ENCODE measurements at regions not wholly inside any gene's neighbourhood (a gene's known extent, or its start where the extent isn't known, plus 50 kb on each side); places are given as distances from the start of the nearest gene placed in this dataset.

GRCh38 chr6:167397712-167398111 lies 72.8 kb downstream of the TTLL2 start:
- no peak overlapping the region for H3K4me3 ChIP-seq (ENCODE audit: low read depth, low read length)
- no peak for DNase-seq (ENCODE audit: low read depth, low spot score)
- in situ Hi-C loops (cut with HindIII; ENCODE audit: low sequenced_read_pairs) = no loop called here
- TF ChIP-seq CTCF (IDR thresholded peaks at IDR 0.05; ENCODE audit: low read depth, low read length) = no peak

GRCh38 chr6:167398214-167399050 lies 73.5 kb downstream of the TTLL2 start:
- H3K4me3 ChIP-seq (ENCODE audit: low read depth, low read length) = no peak overlapping the region
- TF ChIP-seq CTCF (IDR thresholded peaks at IDR 0.05; ENCODE audit: low read depth, low read length) = no peak
- in situ Hi-C loops (cut with HindIII; ENCODE audit: low sequenced_read_pairs) = no loop called here
- no peak for DNase-seq (ENCODE audit: low read depth, low spot score)

GRCh38 chr6:167399051-167399387 lies 74.1 kb downstream of the TTLL2 start:
- no peak overlapping the region for H3K4me3 ChIP-seq (ENCODE audit: low read depth, low read length)
- no peak for TF ChIP-seq CTCF (IDR thresholded peaks at IDR 0.05; ENCODE audit: low read depth, low read length)
- in situ Hi-C loops (cut with HindIII; ENCODE audit: low sequenced_read_pairs) = no loop called here
- no peak for DNase-seq (ENCODE audit: low read depth, low spot score)

- TF ChIP-seq CTCF (IDR thresholded peaks at IDR 0.05; ENCODE audit: low read depth, low read length) = no peak
- in situ Hi-C loops (cut with HindIII; ENCODE audit: low sequenced_read_pairs) = no loop called here
- H3K4me3 ChIP-seq (ENCODE audit: low read depth, low read length) = no peak overlapping the region
- DNase-seq (ENCODE audit: low read depth, low spot score) = no peak
These were observed 74.7 kb downstream of the TTLL2 start for GRCh38 chr6:167399599-167399998.

- in situ Hi-C loops (cut with HindIII; ENCODE audit: low sequenced_read_pairs) = no loop called here
- no peak for DNase-seq (ENCODE audit: low read depth, low spot score)
- H3K4me3 ChIP-seq (ENCODE audit: low read depth, low read length) = no peak overlapping the region
- TF ChIP-seq CTCF (IDR thresholded peaks at IDR 0.05; ENCODE audit: low read depth, low read length) = no peak
These were observed 75.7 kb downstream of the TTLL2 start for GRCh38 chr6:167400482-167401138.

- DNase-seq (ENCODE audit: low read depth, low spot score) = no peak
- in situ Hi-C loops (cut with HindIII; ENCODE audit: low sequenced_read_pairs) = no loop called here
- H3K4me3 ChIP-seq (ENCODE audit: low read depth, low read length) = no peak overlapping the region
- no peak for TF ChIP-seq CTCF (IDR thresholded peaks at IDR 0.05; ENCODE audit: low read depth, low read length)
These were observed 76.8 kb downstream of the TTLL2 start for GRCh38 chr6:167401525-167402194.
